EL (cell line): ENCODE measurements at regions not wholly inside any gene's neighbourhood (a gene's known extent, or its start where the extent isn't known, plus 50 kb on each side); places are given as distances from the start of the nearest gene placed in this dataset.

ENCODE experiments used
- DNase-seq: peaks from one replicate; pipeline ENCODE4 v3.0.0-alpha.2; 2016

GRCh38 chr6:110537208-110538123 lies 61.1 kb upstream of the SLC22A16 start:
- DNase-seq = peak; percentile 91

- peak; percentile 94 for DNase-seq
Measured at GRCh38 chr6:110534731-110535492, 58.5 kb upstream of the SLC22A16 start.

DNA sequence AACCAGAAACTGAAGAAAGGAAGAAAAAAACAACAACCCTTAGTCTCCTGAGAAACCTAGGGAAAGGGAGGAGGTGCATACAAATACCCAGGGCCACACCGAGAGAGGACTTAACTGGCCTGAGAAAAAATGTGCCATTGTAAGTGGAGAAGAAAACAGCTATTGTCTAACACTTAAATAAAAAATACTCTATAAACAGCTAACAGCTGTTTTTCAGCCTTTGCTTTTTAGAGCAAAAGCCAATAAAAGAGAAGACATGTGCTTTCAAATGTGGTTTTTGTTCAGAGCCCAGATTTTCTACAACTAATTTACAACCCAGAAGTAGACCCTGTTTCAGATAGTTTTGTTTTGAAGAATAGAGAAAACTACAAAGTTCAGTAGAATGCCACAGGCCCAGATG lies 56.0 kb upstream of the SLC22A16 start:
- no peak for DNase-seq

DNA sequence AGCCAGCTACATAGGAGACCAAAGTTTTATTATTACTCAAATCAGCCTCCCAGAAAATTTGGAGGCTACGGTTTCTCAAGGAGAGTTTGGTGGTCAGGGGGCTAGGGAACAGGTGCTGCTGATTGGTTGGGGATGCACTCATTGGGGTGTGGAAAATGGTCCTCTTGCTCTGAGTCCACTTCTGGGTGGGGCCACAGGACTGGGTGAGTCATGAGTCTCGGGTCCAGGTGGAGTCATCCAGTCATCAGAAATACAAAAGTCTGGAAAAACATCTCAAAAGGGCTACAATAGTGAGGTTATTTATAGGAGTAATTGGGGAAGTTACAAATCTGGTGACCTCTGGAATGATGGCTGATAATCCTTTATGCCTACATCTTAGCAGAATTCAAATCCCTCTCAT lies 54.3 kb upstream of the SLC22A16 start:
- no peak for DNase-seq

- DNase-seq = peak; percentile 58
Measured at GRCh38 chr6:110529907-110530306, 53.5 kb upstream of the SLC22A16 start.

DNA sequence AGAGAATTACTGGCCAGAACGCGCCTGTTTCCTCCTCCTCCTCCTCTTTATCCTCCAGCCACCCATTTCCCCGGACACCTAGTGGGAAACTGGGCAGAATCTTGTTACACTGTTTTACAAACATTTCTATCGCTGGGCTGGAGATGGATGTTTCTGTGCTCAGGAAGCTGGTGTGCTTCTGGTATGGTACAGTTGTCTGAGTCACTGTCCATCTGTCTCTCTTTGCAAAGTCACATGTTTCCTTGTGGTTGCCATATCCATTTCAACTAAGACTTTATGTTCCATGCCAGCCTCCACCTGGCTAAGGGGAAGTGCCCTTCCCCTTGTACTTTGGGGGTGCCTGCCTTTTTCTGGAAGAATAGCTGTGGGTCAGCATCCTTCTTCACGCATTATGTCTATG lies 52.9 kb upstream of the SLC22A16 start:
- peak; percentile 78 for DNase-seq

DNA sequence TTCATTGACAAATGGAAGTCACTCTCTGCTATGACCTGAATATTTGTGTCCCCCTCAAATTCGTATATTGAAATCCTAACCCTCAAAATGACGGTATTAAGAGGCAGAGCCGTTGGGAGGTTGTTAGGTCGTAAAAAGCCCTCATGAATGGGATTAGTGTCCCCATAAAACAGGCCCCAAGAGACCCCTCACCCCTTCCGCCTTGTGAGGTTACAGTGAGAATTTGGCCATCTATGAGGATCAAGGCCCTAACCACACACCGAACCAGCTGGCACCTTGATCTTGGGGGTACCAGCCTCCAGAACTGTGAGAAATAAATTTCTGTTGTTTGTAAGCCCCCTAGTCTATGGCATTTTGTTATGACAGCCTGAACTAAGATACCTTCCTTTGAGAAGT lies 52.5 kb upstream of the SLC22A16 start:
- DNase-seq = no peak

DNA sequence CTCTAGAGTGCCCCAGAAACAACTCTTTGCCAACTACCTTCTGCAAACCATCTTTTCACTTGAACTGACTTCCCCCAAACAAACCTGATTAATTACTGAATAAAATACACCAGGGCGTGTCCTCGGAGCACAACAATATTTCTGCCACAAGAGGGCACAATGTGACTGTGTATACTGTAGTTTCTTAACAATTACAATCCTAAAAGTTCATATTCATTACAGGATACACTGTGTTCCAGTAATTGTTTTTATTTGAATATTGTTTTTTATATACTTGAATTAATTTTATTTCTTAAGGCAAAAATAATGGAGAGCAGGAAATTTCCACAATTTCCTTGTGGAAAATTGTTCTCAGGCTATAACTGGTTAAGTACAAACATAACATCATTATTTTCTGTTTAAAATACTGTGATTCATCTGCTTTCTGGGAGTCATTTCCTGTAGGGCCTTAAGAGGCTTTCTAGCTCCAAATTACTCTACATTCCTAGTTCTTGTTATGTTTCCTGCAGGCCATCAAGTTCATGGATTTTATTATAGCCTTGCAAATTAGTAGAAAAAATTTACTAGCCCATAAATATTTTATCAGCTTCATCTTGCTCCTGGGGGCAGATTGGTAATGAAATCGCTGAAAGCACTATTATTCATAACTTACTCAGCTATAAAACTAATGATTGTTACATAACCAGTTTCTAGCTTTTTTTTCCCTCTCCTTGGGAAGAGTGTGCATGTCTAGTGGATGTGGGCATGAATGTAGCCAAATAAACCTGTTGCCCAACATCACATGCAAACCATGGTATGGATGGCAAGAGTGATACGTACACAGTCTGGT lies 51.9 kb upstream of the SLC22A16 start:
- peak; percentile 92 for DNase-seq

DNA sequence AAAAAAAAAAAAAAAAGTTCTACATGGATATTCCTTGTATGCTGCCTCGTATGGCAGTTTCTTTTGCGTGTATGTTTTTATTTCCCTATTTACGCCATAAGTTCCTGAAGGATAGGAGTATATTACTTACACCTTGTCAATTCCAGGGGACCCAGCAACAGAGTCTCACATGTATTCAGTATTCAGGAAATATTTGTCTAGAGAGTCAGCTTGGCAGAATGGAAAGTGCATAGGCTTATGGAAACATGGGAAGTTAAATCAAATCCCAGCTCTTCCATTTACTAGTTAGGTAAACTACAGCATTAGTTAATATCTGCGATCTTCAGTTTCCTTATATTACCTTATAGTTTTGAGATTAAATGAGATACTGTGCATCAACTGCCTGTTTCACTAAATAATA lies 51.1 kb upstream of the SLC22A16 start:
- DNase-seq = no peak

- DNase-seq = no peak
Measured at GRCh38 chr6:110526726-110527125, 50.3 kb upstream of the SLC22A16 start.
